ENCODE measurements at regions not wholly inside any gene's neighbourhood (a gene's known extent, or its start where the extent isn't known, plus 50 kb on each side); places are given as distances from the start of the nearest gene placed in this dataset.
"Not testable (repeated sequence)": the region's sequence is repeated elsewhere in the genome, so short reads cannot be mapped to it uniquely, and the experiment has no call there.

- H3K4ac ChIP-seq (replicated peaks; ENCODE audit: insufficient read length, low read depth, low read length); H4K8ac ChIP-seq (ENCODE audit: extremely low read depth, insufficient read depth, low read length); H2BK12ac ChIP-seq (ENCODE audit: low read depth, low read length); H4K91ac ChIP-seq (replicated peaks; ENCODE audit: insufficient read length, low read length); DNase-seq (ENCODE audit: low read depth in 1 of 2, low spot score in 2 of 2); H2BK20ac ChIP-seq (ENCODE audit: low read length); H2AK5ac ChIP-seq (ENCODE audit: low read depth, low read length); H3K9ac ChIP-seq (replicated peaks in 1 of 4; ENCODE audit: extremely low read depth in 1 of 4, low read depth in 3 of 4, low read length in 3 of 4); H3K18ac ChIP-seq (ENCODE audit: extremely low read depth, low read length); H3K4me1 ChIP-seq (replicated peaks in 1 of 4; ENCODE audit: control insufficient read depth in 3 of 4, insufficient read depth in 4 of 4, low read length in 3 of 4); H3K79me2 ChIP-seq (ENCODE audit: control insufficient read depth in 1 of 2, insufficient read depth in 2 of 2, low read length in 2 of 2); POLR2A ChIA-PET (ENCODE audit: partially characterized antibody); H2BK120ac ChIP-seq (replicated peaks; ENCODE audit: low read depth, low read length); H2BK15ac ChIP-seq (ENCODE audit: low read length); H3K4me3 ChIP-seq (ENCODE audit: extremely low read depth in 1 of 4, insufficient read depth in 2 of 4, low read depth in 3 of 4, low read length in 4 of 4); H4K5ac ChIP-seq (ENCODE audit: insufficient read length, low read depth, low read length); H2AFZ ChIP-seq (ENCODE audit: low read length); H3K4me2 ChIP-seq (ENCODE audit: insufficient read depth in 1 of 2, low read depth in 2 of 2, low read length in 2 of 2); H3K23me2 ChIP-seq (ENCODE audit: low read depth, low read length); H4K20me1 ChIP-seq (replicated peaks in 1 of 2; ENCODE audit: control insufficient read depth in 1 of 2, insufficient read depth in 2 of 2, low read length in 2 of 2); CTCF ChIA-PET (ENCODE audit: partially characterized antibody); H3K27ac ChIP-seq (ENCODE audit: low read depth, low read length); H3K56ac ChIP-seq (replicated peaks; ENCODE audit: insufficient read length, low read depth, low read length); H3K79me1 ChIP-seq (ENCODE audit: low read depth, low read length); H3K14ac ChIP-seq (ENCODE audit: insufficient read length); H3K36me3 ChIP-seq (ENCODE audit: control insufficient read depth in 2 of 4, insufficient read depth in 4 of 4, low read length in 3 of 4); H3K27me3 ChIP-seq (replicated peaks in 1 of 4; ENCODE audit: control insufficient read depth in 3 of 4, extremely low read depth in 1 of 4, insufficient read depth in 3 of 4, low read length in 3 of 4); H3K23ac ChIP-seq (ENCODE audit: insufficient read length); H2BK5ac ChIP-seq (ENCODE audit: low read depth, low read length); FAIRE-seq; H3K9me3 ChIP-seq (ENCODE audit: insufficient read depth in 2 of 2, low read depth in 1 of 2, low read length in 1 of 2): not testable (repeated sequence)
- 100% methylated on average over 2 of the region's 2 CpGs; no CpG with 5 or more reads in 1 of the 2 experiments for WGBS, 2 experiments (ENCODE audit: extremely low coverage in 1 of 2, insufficient coverage in 1 of 2, insufficient read length in 1 of 2, insufficient replicate concordance in 2 of 2, low coverage in 1 of 2, low lambda C conversion rate in 2 of 2, missing lambda C conversion rate in 1 of 2)
Measured at GRCh38 chr15:99816862-99817261, 83.6 kb upstream of the LYSMD4 start.

DNA sequence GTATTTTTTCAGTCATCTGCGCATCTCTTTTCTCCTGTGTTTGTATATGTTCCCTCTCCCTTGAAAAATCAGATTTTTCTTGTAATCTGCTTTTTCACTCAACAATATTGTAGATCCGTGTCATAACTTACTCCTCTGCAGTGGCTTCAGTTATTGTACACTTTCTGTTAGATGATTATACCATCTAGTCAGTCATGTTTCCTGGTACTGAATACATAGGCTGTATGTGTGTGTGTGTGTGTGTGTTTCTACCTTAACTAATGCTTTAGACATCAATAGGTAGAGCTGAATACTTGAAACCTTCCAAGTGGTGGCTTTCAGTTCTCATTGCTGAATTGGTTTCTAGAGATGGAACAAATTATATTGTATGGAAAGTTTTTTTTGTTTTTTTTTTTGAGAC is 77.4 kb upstream of the LYSMD4 start:
- H4K91ac ChIP-seq (replicated peaks; ENCODE audit: insufficient read length, low read length); H3K4me2 ChIP-seq (ENCODE audit: insufficient read depth in 1 of 2, low read depth in 2 of 2, low read length in 2 of 2); FAIRE-seq; H4K20me1 ChIP-seq (replicated peaks in 1 of 2; ENCODE audit: control insufficient read depth in 1 of 2, insufficient read depth in 2 of 2, low read length in 2 of 2); H3K23me2 ChIP-seq (ENCODE audit: low read depth, low read length); H3K9me3 ChIP-seq (ENCODE audit: insufficient read depth in 2 of 2, low read depth in 1 of 2, low read length in 1 of 2); H3K79me2 ChIP-seq (ENCODE audit: control insufficient read depth in 1 of 2, insufficient read depth in 2 of 2, low read length in 2 of 2); H3K23ac ChIP-seq (ENCODE audit: insufficient read length); H2BK20ac ChIP-seq (ENCODE audit: low read length); H2BK5ac ChIP-seq (ENCODE audit: low read depth, low read length); H3K4ac ChIP-seq (replicated peaks; ENCODE audit: insufficient read length, low read depth, low read length); H2BK15ac ChIP-seq (ENCODE audit: low read length); H3K9ac ChIP-seq (replicated peaks in 1 of 4; ENCODE audit: extremely low read depth in 1 of 4, low read depth in 3 of 4, low read length in 3 of 4); H3K36me3 ChIP-seq (ENCODE audit: control insufficient read depth in 2 of 4, insufficient read depth in 4 of 4, low read length in 3 of 4); POLR2A ChIA-PET (ENCODE audit: partially characterized antibody); H2AFZ ChIP-seq (ENCODE audit: low read length); H2AK5ac ChIP-seq (ENCODE audit: low read depth, low read length); DNase-seq (ENCODE audit: low read depth in 1 of 2, low spot score in 2 of 2); H3K18ac ChIP-seq (ENCODE audit: extremely low read depth, low read length); H3K4me1 ChIP-seq (replicated peaks in 1 of 4; ENCODE audit: control insufficient read depth in 3 of 4, insufficient read depth in 4 of 4, low read length in 3 of 4); H3K27me3 ChIP-seq (replicated peaks in 1 of 4; ENCODE audit: control insufficient read depth in 3 of 4, extremely low read depth in 1 of 4, insufficient read depth in 3 of 4, low read length in 3 of 4); H4K5ac ChIP-seq (ENCODE audit: insufficient read length, low read depth, low read length); H3K14ac ChIP-seq (ENCODE audit: insufficient read length); H3K27ac ChIP-seq (ENCODE audit: low read depth, low read length); H3K79me1 ChIP-seq (ENCODE audit: low read depth, low read length); H3K56ac ChIP-seq (replicated peaks; ENCODE audit: insufficient read length, low read depth, low read length); CTCF ChIA-PET (ENCODE audit: partially characterized antibody); H4K8ac ChIP-seq (ENCODE audit: extremely low read depth, insufficient read depth, low read length); H3K4me3 ChIP-seq (ENCODE audit: extremely low read depth in 1 of 4, insufficient read depth in 2 of 4, low read depth in 3 of 4, low read length in 4 of 4); H2BK12ac ChIP-seq (ENCODE audit: low read depth, low read length); H2BK120ac ChIP-seq (replicated peaks; ENCODE audit: low read depth, low read length): not testable (repeated sequence)
- 85% methylated on average over 2 of the region's 2 CpGs; no CpG with 5 or more reads in 1 of the 2 experiments for WGBS, 2 experiments (ENCODE audit: extremely low coverage in 1 of 2, insufficient coverage in 1 of 2, insufficient read length in 1 of 2, insufficient replicate concordance in 2 of 2, low coverage in 1 of 2, low lambda C conversion rate in 2 of 2, missing lambda C conversion rate in 1 of 2)
